HG03378 (cell line): ENCODE measurements at regions not wholly inside any gene's neighbourhood (a gene's known extent, or its start where the extent isn't known, plus 50 kb on each side); places are given as distances from the start of the nearest gene placed in this dataset.

Experiments used
- ATAC-seq: cut with Tn5 transposase; IDR thresholded peaks from one replicate; pipeline ENCODE4 v1.9.1; 2021; ENCODE audit warnings: mild to moderate bottlenecking, moderate library complexity; ENCODE audit not compliant: unreplicated experiment

DNA sequence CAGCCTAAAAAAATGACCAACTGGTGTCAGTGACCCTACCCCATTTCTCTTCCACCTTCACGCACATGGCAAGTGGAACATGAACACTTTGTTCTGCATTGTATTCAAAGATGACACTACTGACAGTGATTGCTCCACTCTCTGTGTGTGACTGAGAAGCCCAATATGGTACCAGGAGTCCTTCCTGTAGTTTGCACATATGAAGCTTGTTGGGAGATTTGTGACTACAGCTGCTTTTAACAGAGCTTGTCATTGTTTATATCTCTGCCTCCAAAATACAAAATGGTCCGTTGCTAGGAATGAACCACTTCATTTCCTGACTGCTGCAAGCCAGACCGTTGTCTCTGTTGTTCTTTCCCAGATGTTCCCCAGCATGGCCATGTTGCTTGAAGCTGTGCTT is 140.3 kb upstream of the TCF21 start:
- no peak for ATAC-seq

DNA sequence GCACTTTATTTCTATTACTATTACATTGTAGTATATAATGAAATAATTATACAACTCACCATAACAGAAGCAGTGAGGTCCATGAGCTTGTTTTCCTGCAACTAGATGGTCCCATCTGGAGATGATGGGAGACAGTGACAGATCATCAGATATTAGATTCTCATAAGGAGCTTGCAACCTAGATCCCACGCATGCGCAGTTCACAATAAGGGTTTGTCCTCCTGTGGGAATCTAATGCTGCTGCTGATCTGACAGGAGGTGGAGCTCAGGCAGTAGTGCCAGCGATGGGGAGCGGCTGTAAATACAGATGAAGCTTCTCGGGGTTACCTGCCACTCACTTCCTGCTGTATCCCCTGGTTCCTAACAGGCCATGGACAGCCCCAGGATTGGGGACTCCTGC is 139.5 kb upstream of the TCF21 start:
- no peak for ATAC-seq

DNA sequence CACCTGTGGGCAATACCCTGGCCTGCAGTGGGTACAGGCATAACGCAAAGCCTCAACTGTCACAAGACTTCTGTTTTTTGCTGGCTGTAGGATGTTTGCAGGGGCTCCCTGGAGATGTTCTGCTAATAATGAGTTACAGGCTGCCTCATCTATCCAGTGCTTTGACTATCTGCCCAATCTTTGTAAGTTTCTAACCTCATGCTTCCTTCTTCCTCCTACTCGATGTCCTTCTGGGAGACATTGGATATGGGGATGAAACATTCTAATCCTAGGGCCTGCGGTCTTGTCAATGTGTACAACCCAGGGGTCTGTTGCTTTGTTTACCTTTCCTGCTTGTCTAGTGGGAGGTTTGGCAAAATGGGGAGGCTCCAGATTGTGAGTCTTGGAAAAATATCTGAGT is 136.8 kb upstream of the TCF21 start:
- no peak for ATAC-seq

- no peak for ATAC-seq
Observed at GRCh38 chr6:133753756-133754155, 135.2 kb upstream of the TCF21 start.

DNA sequence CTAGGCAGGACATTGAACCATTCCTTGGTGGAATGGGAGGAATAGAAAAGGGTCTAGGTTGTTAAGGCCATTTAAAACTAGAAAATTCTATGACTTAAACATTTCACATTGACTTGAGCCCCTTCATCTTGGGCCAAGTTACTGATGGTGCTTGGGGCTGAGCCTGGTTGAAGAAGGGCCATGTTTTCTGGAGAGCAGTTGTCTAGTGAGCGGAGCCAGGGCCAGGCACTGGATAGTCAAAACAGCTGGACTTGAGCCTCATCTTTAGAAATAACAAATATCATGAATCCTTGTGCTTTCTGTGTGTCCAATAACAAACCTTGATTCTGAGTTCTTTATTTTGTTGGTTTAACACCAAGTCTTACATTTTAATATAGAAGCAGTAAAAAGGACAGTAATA is 134.6 kb upstream of the TCF21 start:
- no peak for ATAC-seq

DNA sequence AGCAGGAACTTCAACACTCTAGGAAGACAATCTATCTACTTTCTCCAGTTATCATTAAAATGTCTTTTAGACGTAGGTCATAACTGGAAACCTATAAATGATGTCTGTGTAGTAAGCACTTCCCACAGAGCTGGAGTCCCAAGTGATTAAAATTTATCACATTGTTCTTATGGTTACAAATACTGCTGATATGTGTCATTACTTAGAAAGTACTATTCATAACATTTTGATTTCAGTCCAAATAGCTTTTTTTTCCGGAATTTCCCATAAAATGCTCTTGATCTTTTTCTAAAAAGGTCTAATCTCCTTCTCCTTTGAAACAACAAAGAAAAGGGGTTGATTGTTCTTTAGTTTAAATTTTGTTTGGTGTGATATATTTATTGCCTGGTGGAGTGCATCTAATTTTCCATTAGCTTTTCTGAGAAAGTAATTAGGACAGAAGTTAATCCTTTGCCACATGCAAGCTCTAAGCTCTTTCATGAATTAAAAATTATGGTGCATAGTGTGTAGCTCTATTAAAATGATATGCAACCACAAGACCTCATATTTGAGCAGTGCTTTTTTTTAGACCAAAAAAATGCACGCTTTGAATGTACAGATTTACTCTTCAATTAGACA is 132.7 kb upstream of the TCF21 start:
- ATAC-seq: no peak

GRCh38 chr6:133757335-133757734 is 131.6 kb upstream of the TCF21 start:
- no peak for ATAC-seq

DNA sequence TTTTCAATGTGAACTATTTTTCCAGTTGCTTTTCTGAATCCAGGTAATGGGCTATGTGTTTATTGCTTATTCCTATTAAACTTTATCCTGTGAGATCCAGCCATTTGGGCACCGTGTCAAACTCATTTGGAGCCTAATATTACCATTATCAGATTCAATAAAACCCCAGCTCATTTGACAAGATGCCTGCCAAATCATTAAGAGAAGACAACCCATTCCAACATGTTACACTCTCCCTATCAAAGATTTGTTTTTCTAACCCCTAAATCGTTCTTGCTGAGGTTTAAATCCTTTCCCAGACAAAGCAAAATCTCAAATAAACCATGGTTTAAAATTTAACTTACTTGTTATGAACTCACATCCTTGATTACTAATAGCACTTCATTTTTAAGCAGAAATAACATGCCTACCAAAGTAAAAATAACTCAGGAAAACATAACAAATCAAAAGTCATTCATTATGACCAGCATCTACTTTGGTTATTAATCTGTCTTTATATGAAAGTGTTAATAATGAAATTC is 130.0 kb upstream of the TCF21 start:
- ATAC-seq: no peak

GRCh38 chr6:133759524-133759923 is 129.4 kb upstream of the TCF21 start:
- ATAC-seq: no peak

DNA sequence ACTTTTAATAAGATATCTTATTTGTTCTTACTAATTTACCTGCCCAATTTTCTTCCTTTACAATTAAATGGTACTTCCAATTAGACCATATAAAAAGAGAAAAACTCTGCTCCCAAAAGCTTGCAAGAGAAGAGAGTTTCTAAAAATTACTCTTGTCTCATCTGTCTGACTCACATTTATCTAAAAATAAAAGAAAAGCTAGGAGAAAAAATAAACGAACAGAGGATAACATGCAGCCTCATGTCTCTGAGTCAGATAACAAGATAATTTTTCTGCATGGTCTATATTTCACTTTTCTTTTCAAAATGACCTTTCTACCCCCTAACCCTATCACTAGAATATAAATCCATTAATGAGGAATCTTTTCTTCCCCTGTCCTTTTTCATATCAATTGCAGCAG is 127.2 kb upstream of the TCF21 start:
- no peak for ATAC-seq

GRCh38 chr6:133764008-133764753 is 124.7 kb upstream of the TCF21 start:
- ATAC-seq: no peak

GRCh38 chr6:133764754-133765208 is 124.1 kb upstream of the TCF21 start:
- no peak for ATAC-seq

DNA sequence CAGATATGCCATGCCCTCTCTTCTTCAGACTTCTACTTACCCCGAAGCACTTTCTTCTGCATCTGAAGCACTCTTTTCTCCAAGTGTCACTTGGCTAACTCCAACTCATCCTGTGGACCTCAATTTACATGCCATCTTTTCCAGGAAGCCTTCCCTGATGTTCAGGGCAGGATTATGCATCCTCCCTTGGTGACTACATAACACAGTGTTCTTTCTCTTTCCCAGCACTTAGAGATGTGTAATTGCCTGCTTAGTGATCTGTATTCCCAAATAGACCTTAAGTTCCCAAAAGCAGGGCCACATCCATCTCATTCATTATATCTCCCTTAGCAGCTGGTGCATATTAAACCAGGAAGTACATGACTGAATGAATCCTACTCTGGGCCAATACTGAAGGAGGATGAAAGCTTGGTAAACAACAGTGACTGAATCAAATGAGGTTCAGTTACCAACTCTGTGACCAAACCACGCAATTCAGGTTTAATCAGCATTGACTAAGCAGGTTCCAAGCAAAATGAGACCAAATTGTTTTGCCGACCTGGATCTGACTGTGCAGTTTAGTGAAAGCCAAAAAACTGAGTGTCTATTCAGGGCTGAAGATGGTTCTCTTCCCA is 121.4 kb upstream of the TCF21 start:
- no peak for ATAC-seq

DNA sequence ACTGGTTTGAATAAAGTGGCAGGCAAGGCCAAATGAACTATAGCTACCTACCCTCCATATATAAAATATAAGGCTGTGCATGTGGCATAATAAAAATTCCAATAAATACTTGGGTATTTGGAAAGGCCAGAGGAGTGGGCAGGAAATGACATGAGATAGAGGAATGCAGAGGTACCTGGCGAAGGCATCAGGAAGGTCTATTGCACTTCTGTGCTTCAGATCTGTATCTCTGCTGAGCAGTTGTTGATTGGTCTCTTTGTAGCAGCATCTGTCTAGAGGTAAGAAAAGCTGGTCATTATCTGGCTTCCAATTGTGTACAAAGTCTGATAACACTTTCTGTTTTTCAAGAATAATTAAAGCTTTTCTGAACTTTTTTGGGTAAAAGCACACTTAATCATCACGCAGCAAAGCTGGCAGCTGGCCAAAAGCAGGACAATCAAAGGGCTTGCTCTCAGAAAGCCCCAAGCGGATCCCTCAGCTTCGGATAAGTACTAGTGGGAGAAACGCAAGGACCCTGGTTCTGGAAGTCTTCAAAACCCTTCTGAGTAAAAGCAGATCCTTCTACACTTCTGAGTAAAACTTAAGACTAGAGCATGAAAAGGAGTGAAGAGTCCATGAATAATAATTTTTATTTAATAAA is 120.1 kb upstream of the TCF21 start:
- no peak for ATAC-seq

GRCh38 chr6:133769463-133769862 is 119.5 kb upstream of the TCF21 start:
- no peak for ATAC-seq

DNA sequence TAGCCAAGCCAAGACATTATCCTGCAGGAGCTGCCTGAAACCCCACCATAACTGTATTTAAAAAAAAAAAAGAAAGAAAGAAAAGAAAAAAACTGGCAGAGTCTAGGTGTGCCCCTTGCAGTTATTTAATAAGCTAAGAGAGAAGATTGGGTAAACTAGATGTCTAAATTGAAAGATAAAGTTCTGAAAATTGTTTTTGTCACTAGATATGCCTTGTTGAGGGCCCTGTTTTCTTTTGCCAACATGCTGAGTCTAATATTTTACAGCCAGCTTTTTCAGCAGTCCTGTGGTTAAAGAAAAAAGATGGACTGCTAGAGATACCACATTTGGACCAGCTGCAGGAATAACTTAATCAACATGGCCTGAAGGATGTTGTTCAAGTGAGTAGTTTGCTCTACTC is 116.3 kb upstream of the TCF21 start:
- no peak for ATAC-seq

DNA sequence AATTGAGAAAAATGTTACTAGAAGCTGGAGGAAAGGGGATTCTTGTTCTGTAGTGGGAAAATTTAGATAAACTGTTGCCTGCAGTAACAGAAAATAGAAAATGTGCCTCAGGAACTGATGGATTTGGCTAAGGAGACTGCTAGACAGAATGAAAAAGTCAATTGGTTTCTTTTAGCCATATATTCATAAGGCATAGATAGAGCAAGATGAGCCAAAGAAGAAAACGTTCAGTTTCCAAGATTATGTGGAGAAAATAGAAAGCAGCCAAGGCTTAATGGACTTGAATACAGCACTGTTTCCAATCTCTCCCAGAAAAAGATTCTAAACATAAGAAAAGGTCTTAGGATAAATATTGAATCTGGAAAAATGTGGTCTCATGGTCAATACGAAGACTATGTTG is 115.1 kb upstream of the TCF21 start:
- no peak for ATAC-seq

GRCh38 chr6:133774356-133774755 is 114.6 kb upstream of the TCF21 start:
- no peak for ATAC-seq

DNA sequence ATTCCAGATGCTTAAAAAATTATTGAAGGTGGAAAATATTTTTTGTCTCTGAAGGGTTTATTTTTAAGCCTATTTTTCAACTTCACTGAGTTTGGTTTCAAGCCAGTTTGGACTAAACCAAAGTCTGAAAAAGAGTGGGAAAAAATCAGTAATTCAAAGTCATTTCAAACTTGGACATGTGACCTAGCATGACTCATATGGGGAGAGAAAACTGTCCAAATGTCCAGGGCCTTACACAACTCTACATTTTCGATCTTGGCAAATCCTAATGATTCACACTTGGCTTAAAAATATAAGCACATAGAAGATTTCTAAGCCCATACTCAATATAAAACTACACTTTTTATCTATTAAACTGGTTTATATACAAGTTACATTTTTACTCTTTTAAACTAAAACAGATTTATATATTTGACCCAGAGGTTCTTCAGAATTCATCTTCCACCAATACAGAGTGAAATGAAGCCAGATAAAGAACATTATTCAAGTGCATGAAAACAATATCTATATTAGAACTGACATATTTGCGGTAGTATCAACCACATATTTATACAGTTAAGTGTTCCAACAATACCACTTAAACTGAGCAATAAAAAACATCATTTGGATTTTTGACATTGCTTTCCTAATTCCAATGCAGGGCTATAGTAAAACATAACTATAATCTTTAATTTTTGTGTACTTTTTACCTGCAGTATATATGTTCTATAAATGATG is 110.3 kb upstream of the TCF21 start:
- ATAC-seq: no peak

- no peak for ATAC-seq
Observed at GRCh38 chr6:133779916-133780695, 108.8 kb upstream of the TCF21 start.
